Calu3 (cell line): ENCODE measurements at regions not wholly inside any gene's neighbourhood (a gene's known extent, or its start where the extent isn't known, plus 50 kb on each side); places are given as distances from the start of the nearest gene placed in this dataset.

ENCODE experiments used
- BruUV-seq: library from RNA; stranded (reverse); fragments of 400-500 nt; replicated peaks from 2 replicates; lab custom pipeline; 2021; lab: Mats Ljungman, UMichigan
- CTCF ChIA-PET: fragments of 300-600 bp; sonication (Branson Sonifier 250); formaldehyde crosslinking; loops from one replicate; lab custom pipeline; 2022; ENCODE audit warnings: antibody characterized with exemption; lab: Charles Lee
- DNase-seq: peaks from one replicate; pipeline ENCODE4 v3.0.0; 2022
- H3K27ac Mint-ChIP-seq: one replicate; pipeline ENCODE4 v1.8.0; 2022; ENCODE audit warnings: mixed read lengths; ENCODE audit not compliant: unreplicated experiment
- H3K27me3 Mint-ChIP-seq: one replicate; pipeline ENCODE4 v1.8.0; 2022; ENCODE audit warnings: mixed read lengths; ENCODE audit not compliant: unreplicated experiment
- H3K36me3 Mint-ChIP-seq: one replicate; pipeline ENCODE4 v1.8.0; 2022; ENCODE audit warnings: mild to moderate bottlenecking, moderate library complexity, mixed read lengths; ENCODE audit not compliant: insufficient read depth, unreplicated experiment
- H3K4me1 Mint-ChIP-seq: one replicate; pipeline ENCODE4 v1.8.0; 2022; ENCODE audit warnings: mild to moderate bottlenecking, low read depth, mixed read lengths; ENCODE audit not compliant: unreplicated experiment
- H3K4me3 Mint-ChIP-seq: one replicate; pipeline ENCODE4 v1.8.0; 2022; ENCODE audit warnings: mild to moderate bottlenecking, low read depth, moderate library complexity, mixed read lengths; ENCODE audit not compliant: unreplicated experiment
- H3K9me3 Mint-ChIP-seq: one replicate; pipeline ENCODE4 v1.8.0; 2022; ENCODE audit warnings: low read depth, mixed read lengths; ENCODE audit not compliant: unreplicated experiment
- intact Hi-C: fragments of 100-400 bp; cut with micrococcal nuclease; formaldehyde crosslinking; loops from one replicate; pipeline ENCODE4 v1.10.0; 2022; ENCODE audit not compliant: unreplicated experiment
- TF ChIP-seq, protein P1 (sequence below): fragments of 200-600 bp; IDR thresholded peaks from one replicate; pipeline ENCODE4 v1.8.0; 2022; ENCODE audit warnings: antibody characterized with exemption; ENCODE audit not compliant: unreplicated experiment

DNA sequence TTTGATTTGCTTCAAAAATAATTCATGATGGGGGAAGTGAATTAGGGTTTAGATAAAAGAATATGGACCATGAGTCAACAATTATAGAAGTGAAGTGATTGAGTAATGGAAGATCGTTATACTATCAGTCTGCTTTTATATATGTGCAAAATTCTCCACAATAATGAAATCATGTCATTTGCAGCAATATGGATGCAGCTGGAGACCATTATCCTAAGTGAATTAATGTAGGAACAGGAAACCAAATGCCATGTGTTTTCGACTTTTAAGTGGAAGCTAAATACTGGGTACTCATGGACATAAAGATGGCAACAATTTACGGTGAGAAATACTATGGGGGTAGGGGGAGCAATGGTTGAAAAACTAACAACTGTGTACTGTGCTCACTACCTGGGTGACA, 144.7 kb upstream of the SRD5A2 start:
- TF ChIP-seq, protein P1, sequence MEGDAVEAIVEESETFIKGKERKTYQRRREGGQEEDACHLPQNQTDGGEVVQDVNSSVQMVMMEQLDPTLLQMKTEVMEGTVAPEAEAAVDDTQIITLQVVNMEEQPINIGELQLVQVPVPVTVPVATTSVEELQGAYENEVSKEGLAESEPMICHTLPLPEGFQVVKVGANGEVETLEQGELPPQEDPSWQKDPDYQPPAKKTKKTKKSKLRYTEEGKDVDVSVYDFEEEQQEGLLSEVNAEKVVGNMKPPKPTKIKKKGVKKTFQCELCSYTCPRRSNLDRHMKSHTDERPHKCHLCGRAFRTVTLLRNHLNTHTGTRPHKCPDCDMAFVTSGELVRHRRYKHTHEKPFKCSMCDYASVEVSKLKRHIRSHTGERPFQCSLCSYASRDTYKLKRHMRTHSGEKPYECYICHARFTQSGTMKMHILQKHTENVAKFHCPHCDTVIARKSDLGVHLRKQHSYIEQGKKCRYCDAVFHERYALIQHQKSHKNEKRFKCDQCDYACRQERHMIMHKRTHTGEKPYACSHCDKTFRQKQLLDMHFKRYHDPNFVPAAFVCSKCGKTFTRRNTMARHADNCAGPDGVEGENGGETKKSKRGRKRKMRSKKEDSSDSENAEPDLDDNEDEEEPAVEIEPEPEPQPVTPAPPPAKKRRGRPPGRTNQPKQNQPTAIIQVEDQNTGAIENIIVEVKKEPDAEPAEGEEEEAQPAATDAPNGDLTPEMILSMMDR = no peak
- intact Hi-C loops = loop anchor here (5.0 kb wide), 1 partner anchor 48 kb away; no protein-coding TSS in a partner anchor
- peaks cover 25% of the 10 kb centered on the region for H3K4me1 Mint-ChIP-seq
- no peak for DNase-seq
- no peak overlapping the region for H3K27ac Mint-ChIP-seq
- CTCF ChIA-PET = no interaction called here
- no TSS peak for BruUV-seq
- H3K27me3 Mint-ChIP-seq = no peaks in the 10 kb centered on the region
- H3K4me3 Mint-ChIP-seq = no peak overlapping the region
- H3K9me3 Mint-ChIP-seq = no peaks in the 10 kb centered on the region
- H3K36me3 Mint-ChIP-seq = no peaks in the 10 kb centered on the region

DNA sequence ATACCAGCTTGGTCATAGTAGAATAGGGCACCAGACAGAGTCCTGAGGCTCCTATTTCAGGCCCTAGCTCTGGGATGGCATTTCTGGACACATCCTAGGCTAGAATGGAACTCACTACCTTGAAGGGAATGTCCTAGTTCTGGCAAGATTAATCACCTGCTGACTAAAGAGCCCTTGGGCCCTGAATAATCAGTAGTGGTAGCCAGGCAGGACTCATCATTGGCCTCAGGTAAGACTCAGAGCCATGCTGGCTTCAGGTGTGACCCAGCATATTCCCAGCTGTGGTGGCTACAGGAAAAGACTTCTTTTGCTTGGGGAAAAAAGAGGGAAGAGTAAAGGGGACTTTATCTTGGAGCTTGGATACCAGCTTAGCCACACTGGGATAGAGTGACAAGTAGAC, 131.0 kb upstream of the SRD5A2 start:
- BruUV-seq = no TSS peak
- intact Hi-C loops = no loop called here
- TF ChIP-seq, protein P1 = no peak
- H3K4me1 Mint-ChIP-seq = no peaks in the 10 kb centered on the region
- H3K4me3 Mint-ChIP-seq = no peak overlapping the region
- no peaks in the 10 kb centered on the region for H3K27me3 Mint-ChIP-seq
- H3K9me3 Mint-ChIP-seq = peaks cover 2% of the 10 kb centered on the region
- H3K36me3 Mint-ChIP-seq = no peaks in the 10 kb centered on the region
- no peak overlapping the region for H3K27ac Mint-ChIP-seq
- CTCF ChIA-PET = no interaction called here
- no peak for DNase-seq

DNA sequence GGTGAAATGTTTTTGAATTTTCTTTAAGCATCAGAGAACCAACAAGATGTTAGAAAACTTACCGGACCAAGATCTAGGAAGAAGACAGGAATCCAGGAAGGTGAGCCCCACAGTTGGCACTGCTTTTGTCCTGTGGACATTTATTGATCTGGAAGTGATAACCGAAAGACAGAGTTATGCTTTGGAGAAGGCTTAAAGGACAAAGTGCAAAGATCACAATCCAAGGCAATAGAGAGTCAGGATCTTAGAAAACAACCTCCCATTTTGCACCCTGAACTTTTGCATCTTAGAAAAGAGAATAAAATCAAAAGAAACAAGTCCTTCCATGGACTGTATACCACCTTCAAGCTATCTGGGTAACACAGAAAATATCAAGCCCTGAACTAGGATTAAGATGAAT, 129.4 kb upstream of the SRD5A2 start:
- BruUV-seq = no TSS peak
- CTCF ChIA-PET = no interaction called here
- H3K27ac Mint-ChIP-seq = no peak overlapping the region
- H3K9me3 Mint-ChIP-seq = peaks cover 2% of the 10 kb centered on the region
- no peaks in the 10 kb centered on the region for H3K27me3 Mint-ChIP-seq
- no peak overlapping the region for H3K4me3 Mint-ChIP-seq
- DNase-seq = no peak
- no peaks in the 10 kb centered on the region for H3K4me1 Mint-ChIP-seq
- TF ChIP-seq, protein P1 = no peak
- H3K36me3 Mint-ChIP-seq = no peaks in the 10 kb centered on the region
- intact Hi-C loops = no loop called here

DNA sequence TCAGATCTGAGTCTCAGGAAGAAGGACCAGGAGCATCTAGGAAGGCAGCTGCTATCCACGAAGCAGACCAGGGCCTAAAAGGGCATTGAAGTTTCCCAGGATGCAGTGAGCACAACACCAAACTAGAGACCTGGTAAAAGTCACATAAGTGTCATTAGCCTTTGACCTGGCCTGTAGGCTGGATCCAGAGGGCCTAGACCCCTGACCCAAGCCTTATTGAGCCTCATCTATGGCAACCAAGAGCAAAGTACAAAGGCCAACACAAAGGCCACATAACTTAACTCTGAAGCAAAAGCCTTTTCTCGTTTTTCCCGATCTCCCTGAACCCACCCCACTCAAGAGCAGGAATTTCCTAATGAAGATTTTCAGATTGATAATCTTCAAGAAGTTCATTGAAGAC, 127.3 kb upstream of the SRD5A2 start:
- TF ChIP-seq, protein P1 = no peak
- no peaks in the 10 kb centered on the region for H3K36me3 Mint-ChIP-seq
- peaks cover 9% of the 10 kb centered on the region for H3K27me3 Mint-ChIP-seq
- no peak overlapping the region for H3K27ac Mint-ChIP-seq
- no TSS peak for BruUV-seq
- CTCF ChIA-PET = no interaction called here
- peaks cover 9% of the 10 kb centered on the region for H3K4me1 Mint-ChIP-seq
- H3K9me3 Mint-ChIP-seq = peaks cover 2% of the 10 kb centered on the region
- no peak for DNase-seq
- intact Hi-C loops = no loop called here
- H3K4me3 Mint-ChIP-seq = no peak overlapping the region
